Endothelial cell of hepatic sinusoid (primary cell): ENCODE measurements at regions not wholly inside any gene's neighbourhood (a gene's known extent, or its start where the extent isn't known, plus 50 kb on each side); places are given as distances from the start of the nearest gene placed in this dataset.

Experiments
- in situ Hi-C: cut with HindIII; loops from 2 replicates; pipeline ENCODE4 v1.10.0; 2017; ENCODE audit warnings: low sequenced_read_pairs

DNA sequence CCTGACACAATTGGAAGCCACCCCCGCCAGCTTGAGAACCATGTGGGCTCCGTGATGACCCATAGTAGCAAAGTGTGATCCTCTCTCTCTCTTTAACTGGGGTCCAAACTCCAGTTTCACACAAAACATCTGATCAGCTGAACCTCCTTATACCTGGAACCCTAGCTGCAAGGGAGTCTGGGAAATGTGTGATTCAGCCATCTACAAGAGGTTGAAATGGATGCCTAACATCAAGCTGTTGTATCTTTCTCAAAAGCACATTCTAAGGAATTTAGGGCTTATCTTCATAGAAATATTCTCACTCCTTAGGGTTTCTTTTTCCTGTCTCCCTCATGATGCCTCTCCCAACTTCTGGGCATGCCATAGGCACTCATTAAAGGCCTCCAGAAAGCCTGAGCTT lies 126.0 kb downstream of the BCOR start:
- in situ Hi-C loops, result loop anchor here (5.0 kb wide), 2 partner anchors 39 to 86 kb away; no protein-coding TSS in a partner anchor

DNA sequence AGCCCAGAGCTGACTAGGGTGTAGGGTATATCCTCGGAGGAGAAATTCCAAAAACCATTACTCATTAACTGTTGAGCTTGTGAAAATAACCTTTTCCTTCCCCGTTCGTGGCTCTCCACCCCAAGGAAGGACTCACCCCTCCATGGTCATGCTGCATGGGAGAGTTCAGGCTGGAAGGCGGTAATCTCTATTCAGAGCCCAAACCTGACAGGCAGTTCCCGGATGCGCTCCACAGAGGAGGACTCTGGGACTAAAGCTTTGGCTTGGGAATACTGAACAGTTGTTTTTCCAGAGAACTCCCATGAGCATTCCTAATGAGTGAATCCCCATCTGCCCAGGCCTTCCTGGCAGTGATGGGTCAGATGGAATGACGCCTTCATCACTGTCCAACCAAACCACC lies 125.4 kb downstream of the BCOR start:
- in situ Hi-C loops, result loop anchor here (5.0 kb wide), 2 partner anchors 40 to 85 kb away; no protein-coding TSS in a partner anchor

DNA sequence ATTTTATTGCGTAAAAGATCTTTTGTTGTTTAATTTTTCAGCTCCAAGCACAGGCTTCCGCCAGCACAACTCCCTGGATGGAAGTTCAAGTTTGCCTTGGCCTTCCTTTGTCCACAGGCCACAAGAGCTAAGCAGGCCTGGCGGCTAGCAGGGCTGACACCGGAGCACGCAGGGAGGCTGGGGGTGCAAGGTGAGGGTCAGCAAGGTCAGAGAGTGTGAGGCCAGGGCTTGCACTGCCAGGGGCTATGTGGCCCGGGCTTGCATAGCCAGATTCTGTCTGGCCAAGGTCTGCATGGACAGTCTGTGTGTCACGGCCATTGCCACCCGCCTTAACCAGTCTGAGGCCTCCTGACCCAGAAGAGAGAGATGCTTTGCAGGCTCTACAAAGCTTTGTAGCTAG lies 123.9 kb downstream of the BCOR start:
- in situ Hi-C loops, result loop anchor here (5.0 kb wide), 2 partner anchors 42 to 83 kb away; no protein-coding TSS in a partner anchor

DNA sequence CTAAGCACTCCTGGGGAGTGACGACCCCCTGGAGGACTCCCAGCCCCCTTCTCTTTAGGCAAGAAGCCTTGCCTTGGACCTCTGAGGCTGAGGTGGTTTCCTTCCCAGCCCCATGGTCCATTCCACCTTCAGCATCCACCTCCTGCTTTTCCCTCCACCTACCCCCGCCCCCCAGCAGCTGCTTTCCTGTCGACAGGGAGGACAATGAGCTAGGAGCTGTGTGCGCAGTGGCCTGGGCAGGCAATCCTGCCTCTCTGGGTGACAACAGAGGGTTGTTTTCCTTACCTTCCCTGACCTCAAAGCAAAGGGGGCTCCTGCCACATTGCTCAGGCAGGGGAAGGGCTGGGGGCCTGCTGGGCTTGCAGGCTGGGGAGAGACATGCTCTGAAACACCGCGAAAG lies 123.5 kb downstream of the BCOR start:
- in situ Hi-C loops, result loop anchor here (5.0 kb wide), 2 partner anchors 42 to 83 kb away; no protein-coding TSS in a partner anchor

DNA sequence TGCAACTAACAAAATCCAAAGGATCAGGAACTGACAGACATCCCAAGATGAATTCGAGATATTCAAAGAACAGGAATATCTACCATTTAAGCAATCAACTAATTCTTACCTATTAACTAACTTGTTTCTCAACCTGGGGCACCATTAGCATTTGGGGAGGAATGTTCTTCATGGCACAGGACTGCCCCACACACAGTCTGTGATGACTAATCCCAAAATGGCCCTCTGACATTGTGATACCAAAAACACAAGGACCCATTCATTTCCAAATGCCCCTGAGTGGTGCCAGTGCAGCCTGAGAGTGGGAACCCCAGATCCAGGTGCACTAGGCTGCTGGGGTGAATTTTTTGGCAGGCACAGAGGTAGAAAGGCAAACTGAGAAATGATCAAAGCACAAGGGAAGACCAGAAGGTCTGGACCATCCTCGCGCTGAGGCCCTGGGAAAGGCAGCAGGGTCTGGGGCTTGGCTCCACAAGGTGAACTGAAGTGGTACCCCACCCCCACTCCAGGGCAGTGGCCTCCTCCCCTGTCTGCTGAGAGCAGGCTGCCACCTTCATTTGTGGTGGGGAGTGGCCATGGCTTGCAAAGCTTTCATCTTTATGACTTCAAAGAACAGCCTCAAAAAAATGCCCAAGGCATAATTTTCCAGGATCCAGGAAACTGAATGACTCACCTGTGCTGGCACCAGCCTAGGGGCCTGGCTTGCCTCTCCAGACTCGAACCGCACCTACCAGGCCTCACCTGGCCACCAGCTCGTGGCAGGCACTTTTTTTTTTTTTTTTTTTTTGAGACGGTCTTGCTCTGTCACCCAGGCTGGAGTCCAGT lies 122.4 kb downstream of the BCOR start:
- in situ Hi-C loops, result no loop called here

DNA sequence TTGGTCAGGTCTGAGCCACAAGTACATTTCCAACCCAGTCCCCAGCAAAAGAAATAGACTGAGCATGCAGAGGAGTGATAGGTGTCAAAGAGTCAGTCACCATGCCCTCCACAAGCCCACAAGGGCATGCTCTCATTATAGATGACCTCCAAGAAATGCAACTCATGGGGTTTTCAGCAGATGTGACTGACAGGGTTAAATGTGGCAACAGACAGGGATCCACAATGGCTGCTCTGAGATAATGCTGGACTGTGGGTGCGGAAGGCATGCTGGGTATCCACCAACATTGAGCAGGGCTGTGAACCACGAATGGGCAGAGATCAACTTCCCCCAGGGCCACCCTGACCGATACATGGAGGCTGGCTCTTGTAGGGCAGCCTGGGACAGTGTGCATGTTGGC lies 115.8 kb downstream of the BCOR start:
- in situ Hi-C loops, result no loop called here

DNA sequence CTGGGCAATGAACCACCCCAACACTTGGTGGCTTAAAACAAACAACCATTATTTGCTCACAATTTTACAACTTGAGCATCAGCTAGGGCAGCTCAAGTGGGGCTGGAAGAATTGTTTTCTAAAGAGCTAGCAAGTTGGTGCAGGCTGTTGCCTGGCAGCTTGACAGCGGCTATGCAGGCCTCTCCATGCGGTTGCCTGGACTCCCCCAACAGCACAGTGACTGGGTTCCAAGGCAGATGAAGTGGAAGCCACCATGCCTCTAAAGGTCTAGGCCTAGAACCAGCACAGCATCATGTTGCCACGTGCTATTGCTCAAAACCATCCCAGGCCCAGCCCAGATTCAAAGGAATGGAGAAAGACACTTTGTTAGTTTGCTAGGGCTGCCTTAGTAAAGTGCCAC lies 114.8 kb downstream of the BCOR start:
- in situ Hi-C loops, result no loop called here

DNA sequence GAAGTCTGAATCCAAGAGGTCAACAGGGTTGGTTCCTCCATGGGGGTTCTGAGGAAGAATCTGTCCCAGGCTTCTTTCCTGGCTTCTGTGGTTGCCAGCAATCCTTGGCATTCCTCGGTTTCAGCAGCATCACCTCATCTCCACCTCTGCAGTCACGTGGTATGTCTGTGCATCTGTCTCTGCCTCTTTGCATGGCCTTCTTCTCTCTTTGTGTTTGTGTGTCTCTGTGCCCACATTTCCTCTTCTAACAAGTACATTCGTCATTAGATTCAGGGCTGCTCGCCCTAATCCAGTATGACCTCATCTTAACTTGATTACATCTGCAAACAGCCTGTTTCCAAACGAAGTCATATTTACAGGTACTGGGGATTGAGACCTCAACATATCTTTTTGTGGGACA lies 114.0 kb downstream of the BCOR start:
- in situ Hi-C loops, result no loop called here

DNA sequence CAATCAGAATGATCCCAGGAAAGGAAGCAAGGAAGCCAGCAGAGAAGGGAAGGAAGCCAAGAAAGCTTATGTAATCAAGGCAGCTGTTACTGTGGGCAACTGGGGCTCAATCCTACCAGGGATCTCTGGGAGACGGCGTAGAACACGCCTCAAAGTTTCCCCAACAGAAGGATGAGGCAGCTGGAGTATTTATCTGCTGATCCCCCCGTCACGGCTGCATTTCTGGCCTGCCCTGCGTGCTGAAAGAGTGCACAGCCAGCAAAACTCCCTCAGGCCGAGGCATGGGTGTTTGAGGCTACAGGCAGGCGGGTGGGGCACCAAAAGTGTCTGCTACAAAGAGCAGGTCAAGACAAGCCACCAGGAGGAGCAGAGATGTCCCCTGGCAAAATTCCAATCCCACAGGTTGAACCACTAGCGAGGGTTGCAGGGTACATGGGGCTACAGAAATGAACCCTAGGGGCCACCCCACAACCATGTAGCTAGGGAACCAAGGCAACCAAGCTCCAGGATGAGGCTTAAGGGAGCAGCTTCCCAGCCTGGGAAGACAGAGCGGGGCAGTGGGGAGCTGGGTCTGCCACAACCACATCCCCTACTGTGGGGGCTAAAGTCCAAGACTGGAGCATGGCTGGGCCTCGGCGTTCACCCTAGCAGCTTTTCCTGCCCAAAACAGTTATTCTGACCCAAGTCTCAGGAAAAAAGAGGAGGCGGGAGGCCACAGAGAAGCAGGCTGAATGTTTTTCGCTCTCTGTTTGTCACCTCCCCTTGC lies 113.4 kb downstream of the BCOR start:
- in situ Hi-C loops, result no loop called here

DNA sequence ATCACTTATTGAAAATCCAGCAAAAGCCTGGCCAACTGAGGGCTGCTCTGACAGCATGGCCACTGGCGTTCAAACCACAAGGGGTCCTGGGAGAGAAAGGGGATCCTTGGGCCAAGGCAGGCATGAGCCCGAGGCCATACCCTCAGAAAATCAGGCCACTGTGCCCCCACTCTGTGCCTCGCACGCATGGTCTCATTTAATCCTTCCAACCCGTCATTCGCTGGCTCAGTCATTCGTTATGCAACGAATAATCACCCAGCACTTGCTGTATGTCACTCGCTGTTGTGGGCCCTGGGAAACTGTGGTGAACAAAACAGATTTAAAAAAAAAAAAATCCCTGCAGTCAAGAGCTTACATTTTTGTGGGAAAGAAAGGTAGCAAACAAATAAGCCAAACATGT lies 112.7 kb downstream of the BCOR start:
- in situ Hi-C loops, result no loop called here

DNA sequence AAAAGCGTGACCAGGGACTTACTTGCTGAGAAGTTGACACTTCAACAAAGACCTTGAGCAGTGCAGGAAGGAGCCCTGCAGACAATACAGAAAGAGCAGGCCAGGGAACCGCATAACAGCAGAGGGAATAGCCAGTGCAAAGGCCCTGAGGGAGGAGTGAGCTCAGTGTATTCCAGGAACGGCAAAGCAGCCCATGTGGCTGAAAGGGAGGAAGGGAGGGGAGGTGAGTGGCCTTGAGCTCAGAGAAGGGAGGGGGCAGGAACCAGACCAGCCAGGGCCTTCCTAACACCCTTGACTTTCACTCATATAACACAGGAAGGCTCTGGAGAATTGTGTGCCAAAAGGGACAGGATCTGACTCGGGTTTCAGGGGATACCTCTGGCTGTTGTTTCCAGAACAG lies 112.2 kb downstream of the BCOR start:
- in situ Hi-C loops, result no loop called here

DNA sequence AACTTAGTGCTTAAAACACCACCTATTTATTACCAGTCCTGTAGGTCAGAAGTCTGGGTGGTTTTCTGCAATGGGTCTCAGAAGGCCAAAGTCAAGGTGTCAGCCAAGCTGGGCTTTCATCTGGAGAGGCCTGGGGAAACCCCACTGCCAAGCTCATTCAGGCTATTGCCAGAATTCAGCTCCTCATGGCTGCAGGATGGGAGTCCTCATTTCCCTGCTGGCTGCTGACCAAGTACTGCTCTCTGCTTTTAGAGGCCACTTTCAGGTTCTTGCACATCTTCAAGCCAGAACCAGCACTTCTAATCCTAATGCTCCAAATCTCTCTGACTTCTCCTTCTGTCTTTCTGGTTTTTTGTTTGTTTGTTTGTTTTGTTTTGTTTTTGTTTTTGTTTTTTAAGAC lies 109.3 kb downstream of the BCOR start:
- in situ Hi-C loops, result no loop called here

DNA sequence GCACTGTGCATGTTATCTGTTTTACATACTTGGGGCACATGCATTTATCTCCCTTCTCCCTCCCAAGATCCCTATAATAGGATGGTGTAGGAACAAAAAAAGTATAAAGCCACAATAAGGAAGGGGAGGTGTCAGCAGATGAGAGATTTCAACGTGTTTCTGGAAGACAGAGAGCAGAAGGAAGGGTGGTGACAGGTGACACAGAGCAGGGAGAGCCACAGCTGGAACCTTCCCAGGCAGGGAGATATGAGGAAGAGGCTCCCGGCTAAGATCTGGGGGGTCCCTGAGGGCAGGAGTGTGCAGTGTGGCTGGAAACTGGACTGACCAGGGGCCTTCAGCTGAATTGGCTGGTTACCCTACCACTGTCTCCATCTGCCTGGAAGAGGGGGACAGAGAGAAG lies 107.4 kb downstream of the BCOR start:
- in situ Hi-C loops, result no loop called here

DNA sequence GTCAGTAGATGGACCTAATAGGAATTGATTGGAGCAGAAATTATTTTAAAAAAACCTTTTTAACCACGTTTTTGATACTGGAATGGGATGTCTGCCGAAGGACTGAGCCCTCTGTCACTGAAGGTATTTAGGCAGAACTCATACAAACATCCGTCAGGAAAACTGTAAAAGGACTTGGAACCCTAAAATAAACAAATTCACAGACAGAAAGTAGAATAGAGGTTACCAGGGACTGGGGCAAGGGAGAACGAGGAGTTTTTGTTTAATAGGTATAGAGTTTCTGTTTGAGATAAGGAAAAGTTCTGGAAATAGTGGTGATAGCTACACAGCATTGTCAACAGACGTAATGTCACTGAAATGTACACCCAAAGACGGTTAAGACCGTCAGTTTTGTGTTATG lies 105.5 kb downstream of the BCOR start:
- in situ Hi-C loops, result no loop called here

DNA sequence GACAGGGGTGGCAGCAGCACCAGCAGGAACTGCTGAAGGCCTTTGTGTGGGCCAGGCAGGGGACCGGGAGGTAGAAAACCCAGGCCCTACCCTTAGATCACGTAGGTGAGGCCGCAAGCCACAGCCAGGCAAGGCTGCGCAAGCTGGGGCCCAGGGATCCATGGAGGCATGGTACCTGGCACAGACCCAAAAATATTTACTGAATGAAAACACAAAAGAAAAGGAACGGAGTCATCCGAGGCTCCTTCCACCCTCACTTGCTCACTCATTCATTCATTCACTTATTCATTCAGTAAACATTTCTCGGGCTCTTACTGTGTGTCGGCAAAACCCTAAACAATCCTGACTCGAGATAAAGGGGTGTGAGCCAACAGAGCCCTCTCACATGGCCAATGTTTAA lies 102.3 kb downstream of the BCOR start:
- in situ Hi-C loops, result no loop called here

DNA sequence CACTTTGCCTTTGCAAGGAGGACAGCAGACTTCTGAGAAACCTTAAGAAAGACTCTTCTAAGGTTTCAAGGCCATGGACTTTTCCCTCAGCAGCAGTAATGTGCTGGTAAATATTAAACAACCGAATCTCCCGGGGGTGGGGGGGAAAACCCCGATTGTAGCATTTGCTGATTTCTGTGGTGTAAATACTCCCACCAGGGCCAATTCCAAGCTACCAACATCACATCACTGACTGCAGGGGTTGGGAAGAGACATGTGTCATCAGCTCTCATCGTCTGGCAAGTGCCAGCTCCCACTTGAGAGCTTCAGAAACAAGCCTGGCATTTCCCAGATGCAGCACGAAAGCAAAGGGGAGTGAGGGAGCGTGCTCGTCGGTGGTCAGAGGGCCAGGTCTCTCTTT lies 101.2 kb downstream of the BCOR start:
- in situ Hi-C loops, result no loop called here

DNA sequence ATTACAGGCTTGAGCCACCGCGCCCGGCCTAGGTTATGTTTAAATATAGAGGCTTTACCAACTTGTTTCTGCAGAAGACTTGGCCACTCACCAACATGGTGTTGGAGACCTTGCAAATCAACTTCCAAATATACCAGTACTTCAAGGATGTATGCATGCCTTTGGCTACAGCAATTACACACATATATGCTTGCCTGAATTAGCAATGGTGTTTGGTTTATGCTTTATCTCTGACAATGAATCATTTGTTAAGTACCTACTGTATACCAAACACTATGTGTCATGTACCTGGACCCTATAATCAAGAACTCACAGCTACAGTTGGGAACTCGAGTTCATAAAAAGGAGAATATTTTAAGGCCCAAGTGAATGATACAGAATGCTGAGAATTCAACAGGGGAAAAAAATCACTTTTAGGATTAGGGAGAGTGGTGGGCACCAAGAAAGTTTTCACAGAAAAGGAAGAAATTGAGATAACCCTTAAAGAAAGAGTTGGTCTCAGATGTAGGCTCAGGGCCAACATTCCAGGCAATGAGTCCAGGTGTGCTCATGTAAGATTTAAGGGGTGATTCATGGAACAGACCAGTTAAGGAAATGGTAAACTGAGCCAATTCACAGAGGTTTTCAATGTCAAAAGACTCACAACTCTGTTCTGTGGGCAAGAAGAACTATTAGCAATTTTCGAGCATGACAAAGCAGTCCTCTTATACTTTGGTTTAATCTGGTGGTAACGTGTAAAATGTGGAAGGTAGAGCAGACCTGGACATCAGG lies 98.9 kb downstream of the BCOR start:
- in situ Hi-C loops, result no loop called here
